Neural cell (in vitro differentiated cells): ENCODE measurements at regions not wholly inside any gene's neighbourhood (a gene's known extent, or its start where the extent isn't known, plus 50 kb on each side); places are given as distances from the start of the nearest gene placed in this dataset.

Source experiments
- H2AFZ ChIP-seq: fragments of 200-600, 300-800 bp; sonication (generic), shearing (Covaris generic); 2 replicates; pipeline ENCODE4 v1.6.0; 2014; ENCODE audit warnings: low read depth, mild to moderate bottlenecking, antibody characterized with exemption, low read length, moderate library complexity
- H3F3A ChIP-seq: fragments of 200-600 bp; shearing (Covaris generic); 2 replicates; pipeline ENCODE4 v1.6.1; 2016; ENCODE audit warnings: mild to moderate bottlenecking, moderate library complexity, mixed read lengths, antibody characterized with exemption, low read length; ENCODE audit not compliant: insufficient read depth, poor library complexity, severe bottlenecking
- H3K27ac ChIP-seq: fragments of 200-600, 300-800 bp; sonication (generic), shearing (Covaris generic); 2 replicates; pipeline ENCODE4 v1.5.1; 2014; ENCODE audit warnings: mild to moderate bottlenecking, low read length, moderate library complexity
- H3K27me3 ChIP-seq: fragments of 300-800, 200-600 bp; sonication (generic), shearing (Covaris generic); 2 replicates; pipeline ENCODE4 v1.6.0; 2014; ENCODE audit warnings: mild to moderate bottlenecking, low read depth, low read length, moderate library complexity; ENCODE audit not compliant: insufficient read depth
- H3K36me3 ChIP-seq: fragments of 300-800, 200-600 bp; sonication (generic), shearing (Covaris generic); 2 replicates; pipeline ENCODE4 v1.5.1; 2014; ENCODE audit warnings: mild to moderate bottlenecking, antibody characterized with exemption, low read length, moderate library complexity; ENCODE audit not compliant: insufficient read depth
- H3K4me2 ChIP-seq: fragments of 300-800, 200-600 bp; sonication (generic), shearing (Covaris generic); 2 replicates; pipeline ENCODE4 v1.6.0; 2014; ENCODE audit warnings: mild to moderate bottlenecking, low read length
- H3K4me3 ChIP-seq: fragments of 300-800, 200-600 bp; sonication (generic), shearing (Covaris generic); 2 replicates; pipeline ENCODE4 v1.5.1; 2014; ENCODE audit warnings: mild to moderate bottlenecking, low read length, moderate library complexity
- H3K79me2 ChIP-seq: fragments of 200-600 bp; shearing (Covaris generic); replicated peaks from 2 replicates; pipeline ENCODE4 v1.6.0; 2014; ENCODE audit warnings: mild to moderate bottlenecking, low read length, moderate library complexity; ENCODE audit not compliant: insufficient read depth
- H3K9ac ChIP-seq: fragments of 300-800, 200-600 bp; sonication (generic), shearing (Covaris generic); 2 replicates; pipeline ENCODE4 v1.6.1; 2016; ENCODE audit warnings: mild to moderate bottlenecking, low read length, mixed read lengths
- H3K9me2 ChIP-seq: fragments of 200-600 bp; shearing (Covaris generic); 2 replicates; pipeline ENCODE4 v1.6.1; 2016; ENCODE audit warnings: mild to moderate bottlenecking, low read length, mixed read lengths; ENCODE audit not compliant: insufficient read depth
- H3K9me3 ChIP-seq: fragments of 200-600, 300-800 bp; sonication (generic), shearing (Covaris generic); 2 replicates; pipeline ENCODE4 v1.6.1; 2016; ENCODE audit warnings: mild to moderate bottlenecking, mixed run types, low read length, moderate library complexity, mixed read lengths
- H4K20me1 ChIP-seq: fragments of 200-600 bp; shearing (Covaris generic); 2 replicates; pipeline ENCODE4 v1.6.1; 2016; ENCODE audit warnings: mild to moderate bottlenecking, mixed run types; ENCODE audit not compliant: insufficient read depth
- CTCF ChIP-seq: fragments of 450-650 bp; IDR thresholded peaks from 2 replicates; pipeline ENCODE4 v1.5.1; 2014; ENCODE audit warnings: antibody characterized with exemption, mild to moderate bottlenecking, moderate library complexity; ENCODE audit not compliant: poor library complexity, severe bottlenecking
- EP300 ChIP-seq: fragments of 450-650 bp; conservative IDR thresholded peaks from 2 replicates; pipeline ENCODE4 v1.6.1; 2014; ENCODE audit warnings: antibody characterized with exemption, mild to moderate bottlenecking, moderate library complexity; ENCODE audit not compliant: poor library complexity, severe bottlenecking
- EZH2 ChIP-seq: fragments of 200-600, 300-800 bp; shearing (Covaris generic), sonication (generic); IDR thresholded peaks from 2 replicates; pipeline ENCODE4 v1.6.1; 2014; ENCODE audit warnings: antibody characterized with exemption, low read length, borderline replicate concordance, mild to moderate bottlenecking; ENCODE audit not compliant: insufficient read depth, poor library complexity, severe bottlenecking
- MXI1 ChIP-seq: fragments of 450-650 bp; conservative IDR thresholded peaks from 2 replicates; pipeline ENCODE4 v1.6.1; 2014; ENCODE audit warnings: antibody characterized with exemption, mild to moderate bottlenecking; ENCODE audit not compliant: poor library complexity, severe bottlenecking
- POLR2AphosphoS5 ChIP-seq: IDR thresholded peaks from 2 replicates; pipeline ENCODE4 v1.6.1; 2012
- RAD21 ChIP-seq: fragments of 450-650 bp; conservative IDR thresholded peaks from 2 replicates; pipeline ENCODE4 v1.6.1; 2014; ENCODE audit warnings: antibody characterized with exemption, mild to moderate bottlenecking, moderate library complexity
- REST ChIP-seq: IDR thresholded peaks from 2 replicates; pipeline ENCODE4 v1.6.1; 2012; ENCODE audit warnings: borderline replicate concordance
- SMC3 ChIP-seq: fragments of 450-650 bp; conservative IDR thresholded peaks from 2 replicates; pipeline ENCODE4 v1.6.1; 2014; ENCODE audit warnings: antibody characterized with exemption, mild to moderate bottlenecking, moderate library complexity; ENCODE audit not compliant: poor library complexity
- TAF1 ChIP-seq: IDR thresholded peaks from 2 replicates; pipeline ENCODE4 v1.6.1; 2012; ENCODE audit warnings: low read depth

GRCh38 chr18:29156531-29156930 is 979.6 kb upstream of the CDH2 start:
- H3K27me3 ChIP-seq = no peaks in the 10 kb centered on the region
- H2AFZ ChIP-seq = no peak overlapping the region
- no peaks in the 10 kb centered on the region for H4K20me1 ChIP-seq
- H3K9me3 ChIP-seq = no peaks in the 10 kb centered on the region
- no peak overlapping the region for H3K4me3 ChIP-seq
- no peak overlapping the region for H3K9ac ChIP-seq
- no peaks in the 10 kb centered on the region for H3K36me3 ChIP-seq
- no peaks in the 10 kb centered on the region for H3K79me2 ChIP-seq
- TF ChIP-seq REST = no peak
- no peak for TF ChIP-seq RAD21
- TF ChIP-seq CTCF = no peak
- no peak for TF ChIP-seq EP300
- TF ChIP-seq MXI1 = no peak
- TF ChIP-seq TAF1 = no peak
- no peak for TF ChIP-seq POLR2AphosphoS5
- no peak for TF ChIP-seq SMC3
- no peak for TF ChIP-seq EZH2
- no peaks in the 10 kb centered on the region for H3K9me2 ChIP-seq
- no peak overlapping the region for H3K27ac ChIP-seq
- no peak overlapping the region for H3K4me2 ChIP-seq
- no peaks in the 10 kb centered on the region for H3F3A ChIP-seq

- no peak overlapping the region for H2AFZ ChIP-seq
- H3K4me2 ChIP-seq = no peak overlapping the region
- no peaks in the 10 kb centered on the region for H4K20me1 ChIP-seq
- H3K36me3 ChIP-seq = no peaks in the 10 kb centered on the region
- TF ChIP-seq MXI1 (no peak), SMC3 (no peak), POLR2AphosphoS5 (no peak), TAF1 (no peak), CTCF (no peak), REST (no peak), EP300 (no peak), RAD21 (no peak), EZH2 (no peak)
- H3K9me2 ChIP-seq = no peaks in the 10 kb centered on the region
- H3K4me3 ChIP-seq = no peak overlapping the region
- H3F3A ChIP-seq = no peaks in the 10 kb centered on the region
- H3K79me2 ChIP-seq = no peaks in the 10 kb centered on the region
- H3K27me3 ChIP-seq = no peaks in the 10 kb centered on the region
- H3K9ac ChIP-seq = no peak overlapping the region
- no peak overlapping the region for H3K27ac ChIP-seq
- no peaks in the 10 kb centered on the region for H3K9me3 ChIP-seq
These were observed 978.1 kb upstream of the CDH2 start for GRCh38 chr18:29154758-29155725.
